GM18526 (cell line): ENCODE measurements at regions not wholly inside any gene's neighbourhood (a gene's known extent, or its start where the extent isn't known, plus 50 kb on each side); places are given as distances from the start of the nearest gene placed in this dataset.

Source experiments
- POLR2A ChIP-seq: IDR thresholded peaks from 3 replicates; pipeline ENCODE4 v1.6.1; 2011; ENCODE audit not compliant: insufficient read length; ENCODE audit errors: extremely low read depth

- no peak for TF ChIP-seq POLR2A
These were observed 182.3 kb upstream of the SOX9 start for GRCh38 chr17:71938340-71939010.

- no peak for TF ChIP-seq POLR2A
These were observed 178.9 kb upstream of the SOX9 start for GRCh38 chr17:71941920-71942319.

- TF ChIP-seq POLR2A: no peak
These were observed 178.2 kb upstream of the SOX9 start for GRCh38 chr17:71942626-71943025.

- TF ChIP-seq POLR2A: no peak
These were observed 172.0 kb upstream of the SOX9 start for GRCh38 chr17:71948703-71949422.

- TF ChIP-seq POLR2A: no peak
These were observed 161.7 kb upstream of the SOX9 start for GRCh38 chr17:71959154-71959553.

- no peak for TF ChIP-seq POLR2A
These were observed 157.5 kb upstream of the SOX9 start for GRCh38 chr17:71963351-71963750.

- no peak for TF ChIP-seq POLR2A
These were observed 157.0 kb upstream of the SOX9 start for GRCh38 chr17:71963791-71964190.

GRCh38 chr17:71964559-71964958, 156.3 kb upstream of the SOX9 start:
- TF ChIP-seq POLR2A: no peak

GRCh38 chr17:71966055-71966454, 154.8 kb upstream of the SOX9 start:
- no peak for TF ChIP-seq POLR2A

- TF ChIP-seq POLR2A: no peak
These were observed 154.1 kb upstream of the SOX9 start for GRCh38 chr17:71966459-71967313.

GRCh38 chr17:71969500-71969899, 151.3 kb upstream of the SOX9 start:
- no peak for TF ChIP-seq POLR2A

- TF ChIP-seq POLR2A: no peak
These were observed 150.5 kb upstream of the SOX9 start for GRCh38 chr17:71970312-71970711.

- no peak for TF ChIP-seq POLR2A
These were observed 146.8 kb upstream of the SOX9 start for GRCh38 chr17:71974051-71974450.

GRCh38 chr17:71975331-71975801, 145.5 kb upstream of the SOX9 start:
- no peak for TF ChIP-seq POLR2A

- TF ChIP-seq POLR2A: no peak
These were observed 144.7 kb upstream of the SOX9 start for GRCh38 chr17:71976011-71976649.
